Jurkat, Clone E6-1 (cell line): ENCODE measurements at regions not wholly inside any gene's neighbourhood (a gene's known extent, or its start where the extent isn't known, plus 50 kb on each side); places are given as distances from the start of the nearest gene placed in this dataset.
"Not testable (repeated sequence)": the region's sequence is repeated elsewhere in the genome, so short reads cannot be mapped to it uniquely, and the experiment has no call there.

Source experiments
- DNase-seq: peaks from one replicate; pipeline ENCODE4 v3.0.0-alpha.2; 2011; ENCODE audit warnings: low read depth, low spot score
- H3K4me3 ChIP-seq: 2 replicates; pipeline ENCODE4 v1.5.1; 2011; ENCODE audit warnings: mild to moderate bottlenecking, low read length, control low read depth, moderate library complexity

DNA sequence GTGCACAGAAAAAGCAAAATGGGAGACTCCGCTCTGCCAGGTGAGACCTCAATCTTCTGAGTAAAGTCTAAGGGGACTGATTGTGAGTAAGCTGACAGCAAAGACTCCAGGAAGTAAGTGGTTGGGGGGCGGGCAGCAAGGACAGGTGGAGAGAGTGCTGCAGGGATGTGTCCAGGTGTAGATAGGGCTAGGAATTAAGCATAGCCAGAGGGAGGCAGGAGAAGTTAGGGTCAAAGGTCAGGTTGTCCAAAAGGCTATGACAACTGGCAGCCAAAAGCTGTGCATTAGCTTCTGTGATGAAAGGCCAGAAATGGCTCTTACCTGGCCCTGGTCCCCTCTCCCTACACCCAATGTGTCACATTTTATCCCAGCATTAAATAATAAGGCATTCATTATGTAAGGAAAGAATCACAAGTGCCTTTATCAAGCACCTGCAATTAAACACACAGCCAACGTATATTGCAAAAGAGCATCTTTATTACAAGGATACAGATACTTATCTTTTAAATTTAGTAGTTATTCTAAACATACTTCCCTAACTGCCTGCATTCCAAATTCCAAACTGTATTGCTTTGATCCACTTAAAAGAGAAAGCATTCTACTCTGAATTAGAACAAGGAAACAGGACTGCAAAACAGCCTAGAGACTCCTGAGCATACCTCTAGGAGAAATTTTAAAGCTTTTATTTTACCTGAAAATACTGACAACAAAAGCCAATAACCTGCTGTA, 247.9 kb downstream of the IRS1 start:
- no peak overlapping the region for H3K4me3 ChIP-seq
- DNase-seq, result no peak

GRCh38 chr2:226550801-226551200, 248.8 kb downstream of the IRS1 start:
- no peak overlapping the region for H3K4me3 ChIP-seq
- no peak for DNase-seq

GRCh38 chr2:226548732-226549131, 250.9 kb downstream of the IRS1 start:
- no peak for DNase-seq
- no peak overlapping the region for H3K4me3 ChIP-seq

GRCh38 chr2:226544596-226545210, 254.9 kb downstream of the IRS1 start:
- no peak overlapping the region for H3K4me3 ChIP-seq
- DNase-seq, result no peak

DNA sequence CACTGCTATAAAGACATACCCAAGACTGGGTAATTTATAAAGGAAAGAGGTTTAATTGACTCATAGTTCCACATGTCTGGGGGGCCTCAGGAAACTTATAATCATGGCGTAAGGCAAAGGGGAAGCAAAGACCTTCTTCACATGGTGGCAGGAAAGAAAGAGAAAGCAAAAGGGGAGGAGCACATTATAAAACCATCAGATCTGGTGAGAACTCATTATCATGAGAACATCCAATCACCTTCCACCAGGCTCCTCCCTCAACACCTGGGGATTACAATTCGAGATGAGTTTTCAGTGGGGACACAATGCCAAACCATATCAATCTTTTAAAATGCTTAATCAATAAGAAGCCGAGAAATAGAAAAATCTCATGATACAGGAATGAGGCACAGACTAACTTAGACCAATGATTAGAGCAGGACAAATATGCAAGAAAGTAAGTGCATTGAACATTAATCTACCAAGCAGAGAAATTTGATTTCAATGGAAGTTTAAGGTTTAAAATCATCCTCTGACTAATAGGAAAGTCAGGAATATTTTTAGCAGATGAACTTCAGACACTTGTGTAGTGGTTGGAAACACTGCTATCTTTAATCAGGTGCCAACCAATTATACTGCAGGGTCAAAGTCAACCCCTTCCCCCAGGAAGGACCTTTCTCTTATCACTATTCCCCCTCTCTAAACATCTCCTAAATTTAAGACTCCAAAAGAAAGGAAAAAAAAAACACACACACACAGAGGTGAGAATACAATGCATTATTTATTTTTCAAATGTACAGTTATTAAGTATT, 259.2 kb downstream of the IRS1 start:
- no peak overlapping the region for H3K4me3 ChIP-seq
- no peak for DNase-seq

DNA sequence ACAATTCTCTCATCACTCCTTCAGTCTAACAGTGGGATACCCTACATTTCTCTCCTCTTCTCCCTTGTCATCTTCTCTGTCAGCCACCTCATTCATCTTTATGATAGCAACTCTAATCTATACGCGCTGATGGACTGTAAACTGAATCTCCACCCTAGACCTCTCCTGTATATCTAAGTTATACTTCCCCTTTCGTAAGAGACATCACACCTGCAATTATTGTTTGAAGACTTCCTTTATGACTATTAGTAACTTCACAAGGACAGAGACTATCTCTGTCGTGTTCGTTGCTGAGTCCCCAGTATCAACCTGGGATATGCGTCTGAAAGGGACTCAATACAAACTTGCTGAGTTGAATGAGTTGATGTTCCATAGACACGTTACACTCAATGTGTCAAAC, 263.2 kb downstream of the IRS1 start:
- DNase-seq, result no peak
- H3K4me3 ChIP-seq, result no peak overlapping the region

DNA sequence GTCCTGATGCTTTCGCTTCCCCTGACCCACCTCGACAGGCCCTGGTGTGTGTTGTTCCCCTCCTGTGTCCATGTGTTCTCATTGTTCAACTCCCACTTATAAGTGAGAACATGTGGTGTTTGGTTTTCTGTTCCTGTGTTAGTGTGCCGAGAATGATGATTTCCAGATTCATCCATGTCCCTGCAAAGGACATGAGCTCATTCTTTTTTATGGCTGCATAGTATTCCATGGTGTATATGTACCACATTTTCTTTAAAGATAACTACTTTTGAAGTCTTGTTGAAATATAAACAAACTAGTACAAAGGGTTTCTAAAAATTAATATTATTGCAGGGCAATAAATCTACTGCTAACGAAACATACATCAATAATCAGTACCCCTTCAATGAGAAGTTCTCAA, 266.6 kb downstream of the IRS1 start:
- DNase-seq, H3K4me3 ChIP-seq: not testable (repeated sequence)

DNA sequence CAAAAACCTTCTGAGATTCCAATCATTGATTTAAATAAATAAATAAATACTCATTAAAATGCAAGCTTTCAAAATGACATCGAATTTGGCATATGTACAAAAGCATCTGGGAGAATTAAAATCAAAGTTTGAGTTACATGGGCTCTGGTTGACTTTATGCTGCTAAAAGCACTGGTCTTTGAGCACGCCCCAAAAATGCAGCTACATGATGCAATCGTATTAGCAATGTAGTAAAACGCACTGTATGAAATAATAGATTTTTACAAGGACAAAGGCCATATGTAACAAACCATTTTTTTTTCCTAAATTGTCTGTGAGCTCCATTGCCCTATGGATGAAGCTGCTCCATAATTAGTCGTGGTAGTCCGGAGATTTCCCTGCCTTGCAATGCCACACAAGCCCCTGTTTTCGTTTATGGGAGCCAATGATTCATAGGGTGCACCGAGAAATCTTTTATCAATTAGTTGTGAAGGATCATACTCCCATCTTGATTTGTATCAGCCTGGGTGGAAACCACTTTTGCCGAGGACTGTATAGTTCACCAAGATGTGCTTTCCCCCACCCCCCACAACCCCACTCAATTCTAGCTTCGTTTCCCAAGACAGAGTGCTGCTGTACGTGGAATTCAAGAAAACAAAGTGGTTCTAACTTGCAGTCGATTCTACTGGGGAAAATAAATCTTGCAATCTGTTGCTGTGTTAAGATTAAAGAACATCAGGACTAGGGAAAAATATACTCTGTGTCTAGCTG, 268.4 kb downstream of the IRS1 start:
- no peak overlapping the region for H3K4me3 ChIP-seq
- no peak for DNase-seq

DNA sequence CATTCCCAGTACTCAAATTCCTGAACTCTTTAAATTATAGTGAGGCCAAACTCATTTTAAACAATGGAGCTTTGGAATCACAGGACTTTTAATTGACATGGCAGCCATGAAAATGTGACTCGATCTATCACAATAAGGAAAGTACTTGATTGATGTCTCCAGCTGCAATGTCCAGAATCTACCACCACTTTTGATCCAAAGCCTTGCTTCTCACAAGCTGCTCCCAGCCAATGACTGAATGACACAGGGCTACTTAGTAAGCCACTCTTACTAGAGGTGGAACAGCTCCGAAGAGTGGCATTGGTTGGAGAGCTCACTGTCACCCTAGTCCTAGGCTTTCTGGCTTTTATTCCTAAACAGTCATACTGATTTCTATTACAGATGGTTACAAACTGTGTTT, 270.1 kb downstream of the IRS1 start:
- H3K4me3 ChIP-seq, result no peak overlapping the region
- no peak for DNase-seq

GRCh38 chr2:226526716-226527115, 272.9 kb downstream of the IRS1 start:
- no peak for DNase-seq
- no peak overlapping the region for H3K4me3 ChIP-seq

DNA sequence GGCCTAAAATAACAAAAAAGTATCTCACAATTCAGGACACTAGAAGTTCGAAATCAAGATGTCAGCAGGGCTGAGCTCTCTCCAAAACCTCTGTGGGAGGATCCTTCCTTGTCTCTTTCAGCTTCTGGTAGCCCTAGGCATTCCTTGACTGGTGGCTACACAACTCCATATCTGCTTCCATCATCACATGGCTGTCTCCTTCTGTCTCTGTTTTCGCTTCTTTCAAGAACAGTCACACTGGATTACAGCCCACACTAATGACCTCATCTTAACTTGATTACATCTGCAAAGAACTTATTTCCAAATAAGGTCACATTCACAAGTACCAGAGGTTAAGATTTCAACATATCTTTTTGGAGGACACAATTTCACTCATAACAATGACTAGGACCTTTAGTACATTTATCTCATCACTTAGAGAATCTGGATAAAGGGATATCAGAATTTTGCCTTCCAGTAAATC, 275.2 kb downstream of the IRS1 start:
- no peak overlapping the region for H3K4me3 ChIP-seq
- no peak for DNase-seq

DNA sequence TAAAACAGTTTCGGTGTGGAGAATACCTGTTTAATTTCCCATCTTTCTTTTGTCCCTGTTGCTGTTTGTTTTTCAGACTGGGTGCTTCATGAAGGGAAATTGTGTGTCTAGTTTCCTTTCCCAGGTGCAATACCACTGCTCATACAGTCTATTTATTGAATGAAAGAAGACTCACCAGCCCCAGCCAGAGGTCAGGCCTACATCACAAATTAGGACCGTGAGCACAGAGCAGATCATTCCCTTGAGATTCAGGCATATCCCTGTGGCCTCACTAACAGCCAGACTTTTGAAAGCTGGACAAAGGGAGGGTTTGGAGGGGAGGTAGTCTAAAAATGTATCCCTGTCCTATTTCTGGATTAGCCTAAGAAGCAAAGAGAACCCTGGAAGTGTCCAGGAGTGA, 278.9 kb downstream of the IRS1 start:
- no peak for DNase-seq
- H3K4me3 ChIP-seq, result no peak overlapping the region

GRCh38 chr2:226515344-226516055, 284.1 kb downstream of the IRS1 start:
- no peak overlapping the region for H3K4me3 ChIP-seq
- DNase-seq, result no peak

DNA sequence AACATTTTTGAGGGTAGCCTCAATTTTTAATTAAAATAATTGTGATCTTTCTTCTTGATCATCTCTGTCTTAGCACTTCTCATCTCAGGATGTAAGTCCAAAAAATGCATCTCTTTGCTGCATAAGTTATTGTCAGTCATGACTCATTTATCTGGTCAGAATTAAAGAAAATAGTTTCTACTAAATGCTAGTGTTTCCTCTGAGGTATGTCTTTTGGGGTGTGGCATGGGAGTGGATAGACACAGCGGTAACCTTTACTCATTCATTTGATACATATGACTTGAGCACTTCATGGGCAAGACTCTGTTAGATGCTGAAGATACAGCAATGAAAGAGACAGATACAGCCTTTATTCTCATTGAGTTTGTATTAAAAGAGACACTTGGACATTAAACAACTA, 284.7 kb downstream of the IRS1 start:
- DNase-seq, result no peak
- no peak overlapping the region for H3K4me3 ChIP-seq

DNA sequence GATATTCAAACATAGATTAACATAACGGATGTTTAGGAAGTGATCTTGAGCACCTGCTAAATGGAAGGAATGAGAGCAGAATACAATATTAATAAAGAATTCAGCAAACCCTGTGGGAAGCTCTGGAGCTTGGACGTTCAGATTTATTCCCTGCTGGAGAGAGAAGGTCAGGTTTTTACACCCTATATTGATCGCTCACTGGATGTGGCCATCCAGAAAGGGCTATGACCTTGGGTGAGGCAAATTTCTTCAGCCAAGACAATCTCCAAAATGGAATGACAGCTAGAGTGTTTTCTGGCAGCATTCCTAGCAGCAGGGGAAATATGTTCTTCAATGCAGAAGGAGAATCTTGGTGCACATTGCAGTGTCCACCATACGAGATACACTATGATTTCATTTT, 288.3 kb downstream of the IRS1 start:
- H3K4me3 ChIP-seq, result no peak overlapping the region
- DNase-seq, result no peak

DNA sequence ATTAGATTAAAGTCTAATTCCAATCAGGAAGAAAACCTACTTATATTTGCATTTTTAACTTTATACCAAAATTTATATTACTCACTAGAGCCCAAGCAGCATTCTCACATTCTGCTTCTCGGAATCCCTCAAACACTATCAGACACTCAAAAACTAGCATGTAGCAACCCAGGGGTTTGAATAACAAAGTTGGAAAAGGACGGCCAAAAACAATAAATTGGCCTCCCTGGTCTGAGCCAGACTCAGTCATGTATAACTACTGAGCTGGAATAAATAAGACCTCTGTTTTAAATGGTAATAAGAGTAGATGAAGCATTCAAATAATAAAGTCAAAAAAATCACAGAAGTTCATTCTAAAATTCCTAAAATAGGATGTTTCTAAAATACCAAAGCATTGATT, 290.9 kb downstream of the IRS1 start:
- no peak overlapping the region for H3K4me3 ChIP-seq

GRCh38 chr2:226508005-226508404, 291.6 kb downstream of the IRS1 start:
- no peak overlapping the region for H3K4me3 ChIP-seq
- no peak for DNase-seq

More for the DNA sequence above, 290.9 kb downstream of the IRS1 start:
- no peak for DNase-seq

DNA sequence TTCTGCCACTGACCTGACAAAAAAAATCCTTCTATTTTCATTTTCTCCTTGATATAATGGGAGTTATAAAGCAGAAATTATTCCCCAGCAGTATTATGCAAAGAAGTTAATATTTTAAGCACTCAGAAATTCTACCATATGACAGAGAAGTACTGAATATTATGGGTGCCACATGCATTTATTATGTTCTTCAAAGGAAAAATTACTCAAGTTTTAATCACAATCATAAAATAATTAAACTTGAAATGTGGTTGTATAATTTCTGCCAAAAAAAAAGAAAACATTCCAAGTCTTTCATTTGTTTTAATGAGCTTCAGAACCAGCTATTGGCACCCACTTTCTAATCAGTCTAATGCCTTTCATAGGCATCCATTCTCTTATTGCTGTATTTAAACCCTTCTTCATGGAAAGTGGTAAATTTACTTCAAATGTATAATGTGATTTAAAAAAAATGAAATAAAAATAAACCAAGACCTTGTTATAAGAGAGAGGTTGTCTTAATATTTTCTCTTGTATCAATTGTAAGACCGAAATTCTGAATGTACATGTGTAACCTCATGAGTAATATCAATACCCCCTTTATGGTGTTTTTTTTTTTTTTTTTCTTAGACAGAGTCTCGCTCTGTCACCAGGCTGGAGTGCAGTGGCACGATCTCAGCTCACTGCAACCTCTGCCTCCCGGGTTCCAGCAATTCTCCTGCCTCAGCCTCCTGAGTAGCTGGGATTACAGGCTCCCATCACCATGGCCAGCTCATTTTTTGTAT, 302.3 kb downstream of the IRS1 start:
- DNase-seq, result no peak
- no peak overlapping the region for H3K4me3 ChIP-seq

DNA sequence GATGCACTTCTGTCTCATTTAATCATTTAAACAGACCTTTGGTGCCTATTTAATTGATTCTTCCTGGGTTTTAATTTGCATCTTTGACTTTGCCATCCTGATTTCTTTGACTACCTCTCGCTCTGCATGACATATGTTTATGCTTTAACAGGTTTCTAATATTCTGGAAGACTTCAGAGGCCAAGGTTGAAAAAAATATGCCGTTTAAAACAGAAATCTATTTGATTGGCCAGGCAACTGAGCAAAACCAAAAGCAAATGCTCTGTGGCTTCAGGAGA, 303.4 kb downstream of the IRS1 start:
- H3K4me3 ChIP-seq, result no peak overlapping the region
- no peak for DNase-seq
